GM18870 (cell line): ENCODE measurements at regions not wholly inside any gene's neighbourhood (a gene's known extent, or its start where the extent isn't known, plus 50 kb on each side); places are given as distances from the start of the nearest gene placed in this dataset.
"Not testable (repeated sequence)": the region's sequence is repeated elsewhere in the genome, so short reads cannot be mapped to it uniquely, and the experiment has no call there.

ENCODE experiments used
- ATAC-seq: cut with Tn5 transposase; IDR thresholded peaks from one replicate; pipeline ENCODE4 v1.9.1; 2021; ENCODE audit warnings: moderate library complexity; ENCODE audit not compliant: unreplicated experiment

DNA sequence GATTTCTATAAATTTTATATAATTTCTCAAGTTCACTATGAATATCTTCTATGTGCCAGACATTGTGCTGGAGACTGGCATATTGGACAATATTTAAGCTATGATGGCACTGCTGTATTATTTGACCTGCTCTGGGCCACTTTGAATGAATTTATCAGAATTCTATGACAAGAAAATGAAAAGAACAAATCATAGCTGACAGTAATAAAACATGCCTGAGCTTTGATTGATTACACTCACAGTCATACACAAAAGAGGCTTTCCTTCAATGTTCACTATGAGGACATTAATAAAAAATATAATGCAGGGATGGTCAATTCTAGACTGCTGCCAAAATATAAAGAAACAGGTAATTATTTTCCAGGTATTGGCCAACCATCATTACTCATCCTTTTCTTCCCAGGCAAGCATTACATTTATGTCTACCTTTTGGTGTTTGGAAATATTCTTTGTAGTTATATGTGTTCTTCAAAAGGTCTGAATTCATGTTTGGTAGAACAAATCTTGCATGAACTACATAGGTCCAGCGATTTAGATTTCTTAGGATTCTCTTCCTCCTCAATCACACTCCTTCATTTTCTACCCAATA, 81.0 kb upstream of the ALCAM start:
- no peak for ATAC-seq

DNA sequence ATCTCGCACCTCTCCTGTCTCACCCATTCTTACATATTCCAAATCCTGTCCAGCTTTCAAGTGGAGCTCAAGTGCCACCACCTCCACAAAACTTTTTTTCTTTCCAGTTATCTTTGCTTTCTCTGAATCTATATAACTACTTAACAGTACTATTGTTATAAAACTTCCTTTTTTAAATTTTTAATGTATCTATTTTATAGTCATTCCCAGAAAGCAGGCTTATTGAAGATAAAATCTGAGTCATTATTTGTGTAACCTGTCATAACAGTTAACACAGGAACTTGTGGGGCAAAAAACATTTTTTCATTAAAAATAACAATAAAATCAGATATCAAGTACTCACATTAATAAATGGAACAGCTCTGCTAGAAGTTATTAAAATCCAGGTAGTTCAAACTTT, 73.3 kb upstream of the ALCAM start:
- ATAC-seq, result no peak

GRCh38 chr3:105296182-105296822, 70.4 kb upstream of the ALCAM start:
- not testable (repeated sequence) for ATAC-seq

- ATAC-seq, result no peak
Measured at GRCh38 chr3:105304487-105304886, 62.2 kb upstream of the ALCAM start.

- no peak for ATAC-seq
Measured at GRCh38 chr3:105315144-105315543, 51.6 kb upstream of the ALCAM start.

GRCh38 chr3:105315815-105316214, 50.9 kb upstream of the ALCAM start:
- ATAC-seq, result no peak

GRCh38 chr3:105316331-105316730, 50.4 kb upstream of the ALCAM start:
- ATAC-seq, result no peak
